GM12878 (cell line): ENCODE measurements at regions not wholly inside any gene's neighbourhood (a gene's known extent, or its start where the extent isn't known, plus 50 kb on each side); places are given as distances from the start of the nearest gene placed in this dataset.

Source experiments
- ATAC-seq: fragments of 200-7000 bp; cut with Tn5 transposase; 3 replicates; pipeline ENCODE4 v1.9.1; 2020; ENCODE audit warnings: mild to moderate bottlenecking, moderate library complexity
- BruUV-seq: library from RNA; stranded (reverse); fragments of 400-500 nt; replicated peaks from 2 replicates; lab custom pipeline; 2021; lab: Mats Ljungman, UMichigan
- CTCF ChIA-PET: fragments of 300-600 bp; sonication (Branson Sonifier 250); formaldehyde crosslinking; extraction: SDS; loops from one replicate; lab custom pipeline; 2021; ENCODE audit warnings: inconsistent platforms; lab: Yijun Ruan, JAX
- POLR2A ChIA-PET: fragments of 350-600 bp; formaldehyde crosslinking; extraction: SDS; loops from one replicate; lab custom pipeline; 2021; ENCODE audit warnings: inconsistent platforms; lab: Charles Lee
- RAD21 ChIA-PET: fragments of 300-600 bp; sonication (Branson Sonifier 250); formaldehyde crosslinking; loops from one replicate; lab custom pipeline; 2023; ENCODE audit warnings: antibody characterized with exemption; ENCODE audit not compliant: unreplicated experiment; lab: Charles Lee
- SMC1A ChIA-PET: fragments of 300-600 bp; sonication (Branson Sonifier 250); formaldehyde crosslinking; loops from one replicate; lab custom pipeline; 2023; ENCODE audit not compliant: unreplicated experiment, uncharacterized antibody; lab: Charles Lee
- DNase-seq: peaks from one replicate; pipeline ENCODE4 v3.0.0-alpha.2; 2011; ENCODE audit warnings: low read depth, low spot score
- FAIRE-seq: peaks from 3 replicates; lab custom pipeline; 2011; peaks lifted over from hg19 to GRCh38; lab: Jason Lieb, UNC
- H2AFZ ChIP-seq: 2 replicates; pipeline ENCODE4 v1.6.0; 2011; ENCODE audit warnings: low read depth, low read length, control low read depth; ENCODE audit not compliant: control insufficient read depth
- H3K27ac ChIP-seq: 2 replicates; pipeline ENCODE4 v1.5.1; 2011; ENCODE audit warnings: control low read depth; ENCODE audit not compliant: control insufficient read depth, insufficient read depth
- H3K27me3 ChIP-seq, 2 experiments: replicated peaks in 1 of 2; 2 replicates each; pipeline versions ENCODE4 v1.6.0 to v1.6.1; 2011; ENCODE audit warnings: low read length in 1 of 2; ENCODE audit not compliant: control insufficient read depth in 2 of 2, insufficient read depth in 2 of 2
- H3K36me3 ChIP-seq, 2 experiments: 2 replicates each; pipeline ENCODE4 v1.5.1; 2011; ENCODE audit warnings: low read length in 1 of 2; ENCODE audit not compliant: control insufficient read depth in 2 of 2, insufficient read depth in 2 of 2
- H3K4me1 ChIP-seq: 2 replicates; pipeline ENCODE4 v1.6.1; 2011; ENCODE audit warnings: mild to moderate bottlenecking, low read length, moderate library complexity, mixed read lengths; ENCODE audit not compliant: control insufficient read depth, insufficient read depth
- H3K4me2 ChIP-seq: 2 replicates; pipeline ENCODE4 v1.6.0; 2011; ENCODE audit warnings: control low read depth; ENCODE audit not compliant: control insufficient read depth, insufficient read depth
- H3K4me3 ChIP-seq: fragments of 200-600 bp; sonication (generic); 2 replicates; pipeline ENCODE4 v1.5.1; 2016
- H3K79me2 ChIP-seq: 2 replicates; pipeline ENCODE4 v1.6.0; 2011; ENCODE audit warnings: low read length; ENCODE audit not compliant: control insufficient read depth, insufficient read depth
- H3K9ac ChIP-seq: 2 replicates; pipeline ENCODE4 v1.8.0; 2011; ENCODE audit warnings: low read length, control low read depth, mixed read lengths; ENCODE audit not compliant: control insufficient read depth, insufficient read depth
- H3K9me3 ChIP-seq: replicated peaks from 3 replicates; pipeline ENCODE4 v1.5.1; 2011; ENCODE audit warnings: mild to moderate bottlenecking, low read length; ENCODE audit not compliant: control insufficient read depth, insufficient read depth
- H4K20me1 ChIP-seq: 2 replicates; pipeline ENCODE4 v1.6.0; 2011; ENCODE audit not compliant: control insufficient read depth, insufficient read depth
- ATF7 ChIP-seq: fragments of 450-650 bp; IDR thresholded peaks from 2 replicates; pipeline ENCODE4 v1.6.1; 2016; ENCODE audit warnings: low read depth, mild to moderate bottlenecking
- BCL11A ChIP-seq: IDR thresholded peaks from 2 replicates; pipeline ENCODE4 v1.6.1; 2011; ENCODE audit warnings: low read depth, low read length
- CEBPZ ChIP-seq: fragments of 150-350 bp; IDR thresholded peaks from 2 replicates; pipeline ENCODE4 v1.6.1; 2016; ENCODE audit warnings: low read depth, low read length
- ETV6 ChIP-seq, 2 experiments: fragments of 450-650 bp in 1 of 2; IDR thresholded peaks in 1 of 2; conservative IDR thresholded peaks in 1 of 2; 2 replicates each; pipeline ENCODE4 v1.6.1; 2014; ENCODE audit warnings: antibody characterized with exemption in 1 of 2, borderline replicate concordance in 1 of 2, low read depth in 1 of 2, mild to moderate bottlenecking in 1 of 2, moderate library complexity in 1 of 2
- FOS ChIP-seq: IDR thresholded peaks from 3 replicates; pipeline ENCODE4 v1.6.1; 2011; ENCODE audit warnings: borderline replicate concordance; ENCODE audit not compliant: insufficient read length; ENCODE audit errors: extremely low read depth
- GABPA ChIP-seq: IDR thresholded peaks from 2 replicates; pipeline ENCODE4 v1.6.1; 2014; ENCODE audit warnings: antibody characterized with exemption, low read depth, mild to moderate bottlenecking, inconsistent platforms
- GATAD2B ChIP-seq: fragments of 450-650 bp; conservative IDR thresholded peaks from 2 replicates; pipeline ENCODE4 v1.6.1; 2017; ENCODE audit warnings: low read depth, mild to moderate bottlenecking, moderate library complexity
- IRF3 ChIP-seq: fragments of 450-650 bp; IDR thresholded peaks from 2 replicates; pipeline ENCODE4 v1.6.1; 2014; ENCODE audit warnings: mild to moderate bottlenecking
- MXI1 ChIP-seq: fragments of 150-350 bp; IDR thresholded peaks from 2 replicates; pipeline ENCODE4 v1.6.1; 2011; ENCODE audit warnings: low read depth, mild to moderate bottlenecking, inconsistent platforms, low read length, improper control_type of control experiment
- MYC ChIP-seq: IDR thresholded peaks from 2 replicates; pipeline ENCODE4 v1.6.1; 2011; ENCODE audit warnings: mild to moderate bottlenecking, low read length, moderate library complexity, inconsistent platforms; ENCODE audit not compliant: insufficient read depth, insufficient replicate concordance, insufficient read length, severe bottlenecking
- NBN ChIP-seq: fragments of 450-650 bp; IDR thresholded peaks from 2 replicates; pipeline ENCODE4 v1.6.1; 2016
- POLR2A ChIP-seq: IDR thresholded peaks from 2 replicates; pipeline ENCODE4 v1.6.1; 2011; ENCODE audit warnings: low read depth, mild to moderate bottlenecking, low read length
- RB1 ChIP-seq: fragments of 450-650 bp; formaldehyde crosslinking; IDR thresholded peaks from 2 replicates; pipeline ENCODE4 v1.6.1; 2017; ENCODE audit warnings: mild to moderate bottlenecking, borderline replicate concordance
- RELA ChIP-seq: fragments of 450-650 bp; IDR thresholded peaks from 2 replicates; pipeline ENCODE4 v1.8.0; 2014; ENCODE audit warnings: borderline replicate concordance; ENCODE audit not compliant: partially characterized antibody
- STAT1 ChIP-seq: fragments of 450-650 bp; conservative IDR thresholded peaks from 2 replicates; pipeline ENCODE4 v1.6.1; 2014; ENCODE audit warnings: antibody characterized with exemption, mild to moderate bottlenecking
- SUZ12 ChIP-seq: fragments of 200-600 bp; sonication (generic); IDR thresholded peaks from one replicate; pipeline ENCODE4 v1.6.1; 2018; ENCODE audit warnings: antibody characterized with exemption, mild to moderate bottlenecking; ENCODE audit not compliant: unreplicated experiment
- USF1 ChIP-seq: IDR thresholded peaks from 2 replicates; pipeline ENCODE4 v1.6.1; 2011; ENCODE audit warnings: borderline replicate concordance, low read depth, mild to moderate bottlenecking, moderate library complexity, mixed read lengths, low read length; ENCODE audit not compliant: insufficient read depth; ENCODE audit errors: extremely low read length
- ZBTB33 ChIP-seq: fragments of 450-650 bp; IDR thresholded peaks from 2 replicates; pipeline ENCODE4 v1.6.1; 2017; ENCODE audit warnings: mild to moderate bottlenecking
- ZNF622 ChIP-seq: fragments of 450-650 bp; IDR thresholded peaks from 2 replicates; pipeline ENCODE4 v1.6.1; 2017; ENCODE audit warnings: mild to moderate bottlenecking, inconsistent platforms
- ZSCAN29 ChIP-seq: fragments of 450-650 bp; IDR thresholded peaks from 2 replicates; pipeline ENCODE4 v1.6.1; 2017; ENCODE audit warnings: mild to moderate bottlenecking, moderate library complexity
- WGBS: methylation state at CpG from one replicate; pipeline ENCODE4 v1.1.6; 2016; ENCODE audit warnings: low lambda C conversion rate; ENCODE audit not compliant: insufficient replicate concordance, insufficient coverage; ENCODE audit errors: missing lambda C conversion rate; 5-methylcytosine and 5-hydroxymethylcytosine counted together
- in situ Hi-C: fragments of 300-500 bp; cut with MboI; formaldehyde crosslinking; loops from 9 replicates; pipeline ENCODE4 v1.14.3; 2018; ENCODE audit warnings: mixed read lengths
- intact Hi-C: fragments of 100-400 bp; cut with micrococcal nuclease; formaldehyde crosslinking; loops from one replicate; pipeline ENCODE4 v1.14.2; 2022; ENCODE audit not compliant: unreplicated experiment

- BruUV-seq = no TSS peak
- H3K4me3 ChIP-seq = no peak overlapping the region
- TF ChIP-seq STAT1 = no peak
- TF ChIP-seq RB1 = no peak
- TF ChIP-seq ZSCAN29 = no peak
- TF ChIP-seq FOS = no peak
- TF ChIP-seq GABPA = no peak
- no peak for TF ChIP-seq USF1
- no peak for TF ChIP-seq ZBTB33
- no peak for TF ChIP-seq MYC
- no peak for TF ChIP-seq GATAD2B
- TF ChIP-seq POLR2A = no peak
- TF ChIP-seq IRF3 = no peak
- no peak for TF ChIP-seq BCL11A
- TF ChIP-seq MXI1 = no peak
- TF ChIP-seq ZNF622 = no peak
- no peak for TF ChIP-seq CEBPZ
- TF ChIP-seq SUZ12 = no peak
- no peak for TF ChIP-seq NBN
- TF ChIP-seq ATF7 = no peak
- no peak for TF ChIP-seq RELA
- no peak for TF ChIP-seq ETV6 (conservative IDR thresholded peaks at IDR 0.05 in 1 of 2, IDR thresholded peaks at IDR 0.05 in 1 of 2; ENCODE audit: borderline replicate concordance in 1 of 2, low read depth in 1 of 2)
- intact Hi-C loops = no loop called here
- H3K79me2 ChIP-seq = no peaks in the 10 kb centered on the region
- no peaks in the 10 kb centered on the region for H3K36me3 ChIP-seq
- no peak overlapping the region for H3K27ac ChIP-seq
- H3K4me2 ChIP-seq = no peak overlapping the region
- no peaks in the 10 kb centered on the region; a peak in 2 of 4 replicates for H3K27me3 ChIP-seq
- CTCF ChIA-PET = no interaction called here
- no peaks in the 10 kb centered on the region for H3K9me3 ChIP-seq
- no peaks in the 10 kb centered on the region for H4K20me1 ChIP-seq
- WGBS = 63% methylated on average over 3 of the region's 3 CpGs
- in situ Hi-C loops = no loop called here
- RAD21 ChIA-PET = no interaction called here
- H3K9ac ChIP-seq = no peak overlapping the region
- POLR2A ChIA-PET = no interaction called here
- SMC1A ChIA-PET = no interaction called here
- no peak for ATAC-seq
- H3K4me1 ChIP-seq = no peaks in the 10 kb centered on the region
- H2AFZ ChIP-seq = no peak overlapping the region
- DNase-seq = no peak
- no peak for FAIRE-seq
These were observed 707.9 kb downstream of the RFPL4B start for GRCh38 chr6:113055061-113055460.
